Stimulated activated effector memory CD8-positive, alpha-beta T cell treated with anti-CD3 and anti-CD28 coated beads, Interleukin-12 subunit alpha, Interleukin-12 subunit beta, amount 100 ng/mL, for 72 hours (primary cell): ENCODE measurements at regions not wholly inside any gene's neighbourhood (a gene's known extent, or its start where the extent isn't known, plus 50 kb on each side); places are given as distances from the start of the nearest gene placed in this dataset.

Source experiments
- ATAC-seq: fragments of 150-1000 bp; cut with Tn5 transposase; 2 replicates; pipeline ENCODE4 v1.10.0; 2021
- DNase-seq, 2 donors: peaks; one replicate each; pipeline ENCODE4 v3.0.0; 2021 to 2022; ENCODE audit warnings: low spot score in 2 of 2
- H3K27ac Mint-ChIP-seq: one replicate; pipeline ENCODE4 v1.8.0; 2022; ENCODE audit warnings: mild to moderate bottlenecking, mixed read lengths
- H3K36me3 Mint-ChIP-seq: one replicate; pipeline ENCODE4 v1.8.0; 2022; ENCODE audit warnings: mild to moderate bottlenecking, mixed read lengths
- H3K4me1 Mint-ChIP-seq: one replicate; pipeline ENCODE4 v1.8.0; 2022; ENCODE audit warnings: mixed read lengths
- H3K4me3 Mint-ChIP-seq: one replicate; pipeline ENCODE4 v1.8.0; 2022; ENCODE audit warnings: mild to moderate bottlenecking, mixed read lengths
- H3K9me3 Mint-ChIP-seq: one replicate; pipeline ENCODE4 v1.8.0; 2022; ENCODE audit warnings: mixed read lengths

DNA sequence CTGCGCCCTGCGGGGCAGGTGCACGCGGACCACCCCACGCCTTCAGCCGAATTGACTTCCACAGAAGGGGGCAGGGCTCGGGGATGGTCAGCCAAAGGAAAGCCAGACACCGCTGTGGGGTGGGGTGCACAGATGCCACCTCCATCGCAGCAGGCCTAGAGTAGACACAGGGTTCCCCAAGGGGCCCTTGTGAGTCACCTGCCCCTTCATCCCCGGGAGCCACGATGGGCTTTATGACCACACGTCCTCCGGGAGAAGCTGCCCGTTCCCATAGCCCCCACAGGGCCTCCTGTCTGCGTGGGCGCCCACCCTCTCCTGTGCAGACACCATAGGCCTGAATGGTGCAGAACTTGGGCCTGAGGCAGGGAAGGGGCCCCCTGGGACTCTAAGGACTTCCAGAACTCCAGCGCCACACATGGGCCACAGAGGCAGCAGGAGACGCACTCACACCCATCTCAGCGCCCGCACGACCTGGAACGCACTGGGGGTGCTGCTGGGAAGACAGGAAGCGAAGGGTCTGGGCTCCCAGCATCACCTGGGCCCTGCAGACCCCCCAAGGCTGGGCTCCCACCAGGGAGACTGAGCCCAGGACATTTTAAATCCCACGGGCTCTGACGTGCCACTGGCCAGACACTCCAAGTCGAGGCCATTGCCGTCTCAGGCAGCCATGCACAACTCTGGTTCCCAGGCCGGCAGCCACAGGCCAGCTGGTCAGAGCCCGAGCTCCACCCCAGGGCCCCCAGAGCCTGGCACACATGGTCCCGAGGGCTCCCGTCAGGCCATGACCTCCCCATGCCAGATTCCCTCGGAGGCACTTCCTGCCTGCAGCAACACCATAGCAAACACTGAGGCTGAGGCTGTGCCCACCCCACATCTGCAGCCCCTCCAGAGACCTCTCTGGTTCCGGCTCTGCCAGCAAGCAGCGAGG lies 134.2 kb downstream of the DLL1 start:
- DNase-seq (no peak), ATAC-seq (no peak)
- Mint-ChIP-seq H3K4me3 (no peak overlapping the region), H3K27ac (peak overlapping the region; percentile 69), H3K9me3 (no peaks in the 10 kb centered on the region), H3K36me3 (peaks cover 6% of the 10 kb centered on the region), H3K4me1 (no peaks in the 10 kb centered on the region)

DNA sequence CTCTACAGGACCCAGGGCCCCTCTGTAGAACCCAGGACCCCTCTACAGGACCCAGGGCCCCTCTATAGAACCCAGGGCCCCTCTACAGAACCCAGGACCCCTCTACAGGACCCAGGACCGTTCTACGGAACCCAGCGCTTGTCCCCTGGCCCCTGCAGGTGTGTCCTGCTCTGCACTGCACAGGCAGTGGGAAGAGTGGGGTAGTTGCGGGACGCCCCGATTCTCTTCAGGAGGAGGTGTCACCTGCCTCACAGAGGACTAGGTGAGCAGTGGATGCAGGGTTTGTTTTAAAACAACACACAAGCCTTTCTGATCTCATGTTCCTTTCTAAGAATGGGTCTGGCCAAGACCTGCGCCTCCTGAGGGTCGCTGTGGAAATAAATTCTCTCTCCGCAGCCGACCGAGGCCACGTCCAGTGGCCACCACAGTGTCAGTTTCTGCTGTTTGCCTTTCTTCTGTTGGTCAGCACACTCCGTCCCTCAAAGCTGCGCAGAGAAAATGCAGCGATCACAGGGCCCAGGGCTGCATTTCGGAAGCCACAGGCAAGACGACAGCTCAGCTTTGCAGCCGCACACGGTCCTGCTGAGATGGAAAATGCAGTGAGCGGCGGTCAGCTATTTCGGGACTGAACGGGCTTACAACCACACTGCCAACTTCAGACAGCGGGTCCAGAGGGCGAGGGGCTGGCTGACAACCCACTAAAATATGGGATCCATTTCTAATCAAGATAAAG lies 135.2 kb downstream of the DLL1 start:
- DNase-seq (no peak), ATAC-seq (no peak)
- no peaks in the 10 kb centered on the region for H3K4me1 Mint-ChIP-seq
- no peak overlapping the region for H3K4me3 Mint-ChIP-seq
- no peak overlapping the region for H3K27ac Mint-ChIP-seq
- no peaks in the 10 kb centered on the region for H3K9me3 Mint-ChIP-seq
- H3K36me3 Mint-ChIP-seq, result no peaks in the 10 kb centered on the region

DNA sequence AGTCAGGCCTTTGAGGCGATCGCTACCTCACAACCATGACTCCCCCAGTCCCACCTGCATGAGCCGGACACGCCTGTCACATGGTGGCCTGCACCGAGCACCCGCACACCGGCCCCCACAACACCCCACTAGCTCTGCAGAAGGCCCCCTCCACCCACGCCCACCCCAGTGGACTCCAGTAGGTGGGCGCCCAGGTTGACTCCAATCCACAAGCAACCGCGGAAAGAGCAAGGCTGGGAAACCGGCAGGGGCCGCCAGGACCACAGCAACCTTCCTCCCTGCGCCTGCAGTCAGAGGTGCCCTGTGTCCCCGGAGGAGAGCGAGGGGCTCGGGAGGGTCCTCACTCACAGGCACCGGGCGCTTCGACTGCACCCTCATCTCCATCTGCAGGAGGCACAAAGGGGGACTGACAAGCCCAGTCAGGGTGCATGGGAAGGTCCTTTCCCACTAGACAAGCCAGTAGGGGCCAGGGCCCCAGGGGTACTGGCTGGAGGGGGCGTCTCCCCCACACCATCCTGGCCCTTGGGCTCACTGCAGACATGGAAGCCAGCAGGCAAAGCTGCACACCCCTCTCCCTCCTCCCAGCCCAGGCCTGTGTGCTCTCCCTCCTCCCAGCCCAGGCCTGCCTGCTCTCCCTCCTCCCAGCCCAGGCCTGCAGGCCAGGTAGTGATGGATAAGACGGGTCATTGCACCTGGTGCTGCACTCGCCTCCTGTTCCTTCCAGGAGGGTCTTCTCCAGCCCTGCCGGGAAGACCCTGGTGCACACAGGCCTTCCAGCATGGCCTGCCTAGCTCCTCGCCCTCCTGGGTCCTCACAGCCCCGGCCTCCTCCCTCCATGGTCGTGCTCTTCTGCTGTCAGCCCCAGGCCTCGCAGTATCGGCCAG lies 137.2 kb downstream of the DLL1 start:
- Mint-ChIP-seq H3K27ac (peak overlapping the region; percentile 37), H3K4me3 (no peak overlapping the region), H3K4me1 (peaks cover 17% of the 10 kb centered on the region), H3K36me3 (peaks cover 3% of the 10 kb centered on the region), H3K9me3 (no peaks in the 10 kb centered on the region)
- ATAC-seq (no peak), DNase-seq (no peak)

DNA sequence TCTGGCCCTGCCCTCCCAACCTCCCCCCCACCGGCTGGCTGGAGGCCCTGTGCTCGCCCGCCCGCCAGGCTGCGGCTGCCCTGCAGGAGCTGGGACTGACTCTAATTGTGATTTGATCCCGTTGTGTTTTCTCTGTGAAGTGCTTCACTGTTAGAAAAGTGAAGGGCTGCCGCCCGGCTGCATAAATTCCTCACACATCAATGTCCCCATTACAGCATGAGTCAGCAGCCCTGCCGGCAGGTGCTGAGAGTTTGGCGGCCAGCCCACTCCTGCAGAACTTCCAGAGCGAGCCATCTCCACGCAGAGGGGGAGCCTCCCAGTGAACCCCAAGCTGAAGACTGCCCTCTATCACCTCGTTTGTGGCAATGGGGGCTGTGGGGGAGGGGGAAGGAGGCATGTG lies 137.9 kb downstream of the DLL1 start:
- Mint-ChIP-seq H3K9me3 (no peaks in the 10 kb centered on the region), H3K4me1 (peaks cover 24% of the 10 kb centered on the region), H3K4me3 (no peak overlapping the region), H3K36me3 (peaks cover 10% of the 10 kb centered on the region), H3K27ac (peak overlapping the region; percentile 37)
- no peak for DNase-seq
- no peak for ATAC-seq

DNA sequence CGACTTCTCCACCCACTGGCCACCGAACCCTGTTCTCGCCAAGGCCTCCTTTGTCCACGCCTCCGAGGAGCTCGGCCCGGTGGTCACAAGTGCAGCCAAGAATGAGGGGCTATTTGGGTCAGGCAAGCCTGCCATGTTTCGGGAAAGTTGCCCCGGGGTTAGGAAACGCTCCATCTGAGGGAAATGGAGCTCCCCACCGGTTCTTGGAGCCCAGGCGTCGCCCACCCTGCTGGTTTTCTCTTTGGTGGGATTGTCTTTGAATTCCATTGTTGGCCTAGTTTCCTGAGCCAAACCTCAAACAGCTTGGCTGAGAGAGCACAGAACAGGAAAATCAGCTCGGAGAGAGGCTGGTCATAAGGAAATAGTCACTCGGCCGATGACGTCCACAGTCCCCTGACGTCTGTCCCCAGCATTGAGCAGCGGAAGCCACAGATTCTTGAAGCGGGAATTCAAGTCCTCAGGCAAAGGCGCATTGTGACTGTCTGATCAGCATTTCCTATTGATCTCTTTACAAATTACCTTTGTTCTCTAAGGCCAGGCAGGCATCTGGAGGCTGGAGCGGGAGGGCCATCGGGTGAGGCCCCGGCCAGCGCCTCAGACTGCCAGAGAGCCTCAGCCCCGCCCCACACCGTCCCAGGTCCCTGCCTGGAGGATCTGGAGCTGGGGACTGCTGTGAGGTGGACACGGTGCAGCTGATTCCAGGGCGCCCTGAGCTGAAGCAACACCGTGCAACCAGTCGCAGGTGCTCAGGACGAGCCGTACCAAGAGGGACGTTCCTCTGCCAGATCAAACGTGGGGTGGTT lies 138.6 kb downstream of the DLL1 start:
- H3K9me3 Mint-ChIP-seq, result no peaks in the 10 kb centered on the region
- no peak overlapping the region for H3K4me3 Mint-ChIP-seq
- H3K36me3 Mint-ChIP-seq, result peaks cover 16% of the 10 kb centered on the region
- ATAC-seq (no peak), DNase-seq (no peak)
- peaks cover 31% of the 10 kb centered on the region for H3K4me1 Mint-ChIP-seq
- H3K27ac Mint-ChIP-seq, result peak overlapping the region; percentile 23

DNA sequence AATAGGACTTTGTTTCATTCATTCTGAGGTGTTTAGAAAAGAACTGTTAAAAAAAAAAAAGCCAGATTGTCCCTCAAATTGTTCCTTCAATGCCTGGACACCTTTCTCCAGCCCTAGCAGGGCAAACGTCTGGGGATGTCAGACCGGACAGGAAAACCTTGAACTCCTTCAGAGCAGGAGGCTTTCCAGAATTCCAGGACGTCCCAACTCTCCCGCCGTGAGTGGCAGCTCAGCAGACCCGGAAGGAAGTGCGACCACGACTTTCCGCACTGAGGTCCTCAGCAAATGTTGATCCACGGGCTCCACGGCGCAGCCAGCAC lies 139.1 kb downstream of the DLL1 start:
- ATAC-seq (no peak), DNase-seq (no peak)
- peaks cover 36% of the 10 kb centered on the region for H3K4me1 Mint-ChIP-seq
- peak overlapping the region; percentile 23 for H3K27ac Mint-ChIP-seq
- peaks cover 22% of the 10 kb centered on the region for H3K36me3 Mint-ChIP-seq
- no peaks in the 10 kb centered on the region for H3K9me3 Mint-ChIP-seq
- no peak overlapping the region for H3K4me3 Mint-ChIP-seq

DNA sequence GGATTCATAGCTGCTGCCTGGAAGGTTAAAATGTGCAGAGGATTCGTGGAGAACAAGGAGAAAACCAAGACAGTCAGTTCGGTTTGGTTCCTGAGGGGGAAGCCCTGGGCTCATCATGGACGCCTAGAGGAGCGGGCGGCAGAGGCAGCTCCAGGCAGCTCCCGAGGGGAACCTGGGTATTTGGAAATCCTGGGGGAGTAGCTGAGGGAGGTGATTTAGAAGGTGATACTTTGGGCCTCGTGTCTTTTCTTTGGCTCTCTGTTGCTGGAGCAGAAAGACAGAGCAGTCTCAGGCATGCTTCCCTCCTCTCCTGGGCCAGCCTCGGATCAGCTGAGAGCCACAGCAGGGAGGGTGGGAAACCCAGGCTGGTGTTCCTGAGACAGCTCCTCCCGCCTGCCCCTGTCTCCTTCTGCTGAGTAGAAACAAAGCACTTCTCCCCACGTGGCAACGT lies 139.5 kb downstream of the DLL1 start:
- no peak overlapping the region for H3K4me3 Mint-ChIP-seq
- DNase-seq (no peak), ATAC-seq (no peak)
- peaks cover 26% of the 10 kb centered on the region for H3K36me3 Mint-ChIP-seq
- H3K9me3 Mint-ChIP-seq, result no peaks in the 10 kb centered on the region
- H3K4me1 Mint-ChIP-seq, result peaks cover 40% of the 10 kb centered on the region
- no peak overlapping the region for H3K27ac Mint-ChIP-seq

DNA sequence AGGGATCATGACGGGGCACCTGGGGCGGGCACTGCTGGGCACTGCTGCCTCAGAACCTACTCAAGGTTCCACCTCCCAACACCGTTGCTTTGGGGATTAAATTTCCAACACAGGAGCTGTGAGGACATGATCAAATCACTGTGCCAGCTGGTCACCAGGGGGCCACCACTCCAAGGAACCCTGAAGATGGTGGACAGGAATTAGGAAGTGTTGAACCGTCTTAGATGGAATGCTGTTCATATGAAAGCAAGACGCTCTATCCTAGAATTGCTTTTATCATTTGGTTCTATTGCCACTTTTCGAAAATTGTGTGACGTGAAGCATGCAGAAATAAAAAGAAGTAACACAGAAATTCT lies 140.3 kb downstream of the DLL1 start:
- no peak overlapping the region for H3K4me3 Mint-ChIP-seq
- peaks cover 47% of the 10 kb centered on the region for H3K4me1 Mint-ChIP-seq
- no peak for ATAC-seq
- DNase-seq, result no peak
- no peak overlapping the region for H3K27ac Mint-ChIP-seq
- peaks cover 34% of the 10 kb centered on the region for H3K36me3 Mint-ChIP-seq
- peaks cover 3% of the 10 kb centered on the region for H3K9me3 Mint-ChIP-seq

DNA sequence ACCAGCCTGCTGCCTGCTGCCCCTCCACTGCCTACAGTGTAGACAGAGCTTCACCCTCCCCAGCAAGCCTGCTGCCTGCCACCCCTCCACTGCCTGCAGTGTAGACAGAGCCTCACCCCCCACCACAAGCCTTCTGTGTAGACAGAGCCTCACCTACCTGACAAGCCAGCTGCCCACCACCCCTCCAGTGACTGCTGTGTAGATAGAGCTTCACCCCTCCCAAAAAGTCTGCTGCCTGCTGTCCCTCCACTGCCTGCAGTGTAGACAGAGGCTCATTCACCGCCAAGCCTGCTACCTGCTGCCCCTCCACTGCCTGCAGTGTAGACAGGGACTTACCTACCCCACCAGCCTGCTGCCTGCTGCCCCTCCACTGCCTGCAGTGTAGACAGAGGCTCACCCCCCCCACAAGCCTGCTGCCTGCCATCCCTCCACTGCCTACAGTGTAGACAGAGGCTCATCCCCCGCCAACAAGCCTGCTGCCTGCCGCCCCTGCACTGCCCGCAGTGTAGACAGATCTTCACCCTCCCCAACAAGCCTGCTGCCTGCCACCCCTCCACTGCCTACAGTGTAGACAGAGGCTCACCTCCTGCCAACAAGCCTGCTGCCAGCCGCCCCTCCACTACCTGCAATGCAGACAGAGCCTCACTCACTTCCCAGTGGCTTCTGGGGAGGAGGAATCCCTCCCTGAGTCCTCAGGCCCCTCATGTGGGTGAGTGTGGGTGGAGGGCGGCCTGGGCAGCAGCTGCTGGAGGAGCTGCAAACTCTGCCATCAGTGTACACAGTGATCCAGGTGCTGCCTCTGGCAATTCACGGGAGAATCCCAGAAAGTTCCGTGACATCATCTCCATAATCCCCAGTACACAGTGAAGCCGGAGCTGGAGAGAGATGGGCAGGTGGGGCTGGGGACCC lies 140.9 kb downstream of the DLL1 start:
- DNase-seq (no peak), ATAC-seq (no peak)
- H3K9me3 Mint-ChIP-seq, result peaks cover 6% of the 10 kb centered on the region
- H3K4me3 Mint-ChIP-seq, result peak overlapping the region; percentile 81
- H3K36me3 Mint-ChIP-seq, result peaks cover 38% of the 10 kb centered on the region
- H3K27ac Mint-ChIP-seq, result peak overlapping the region; percentile 99
- peaks cover 53% of the 10 kb centered on the region for H3K4me1 Mint-ChIP-seq

DNA sequence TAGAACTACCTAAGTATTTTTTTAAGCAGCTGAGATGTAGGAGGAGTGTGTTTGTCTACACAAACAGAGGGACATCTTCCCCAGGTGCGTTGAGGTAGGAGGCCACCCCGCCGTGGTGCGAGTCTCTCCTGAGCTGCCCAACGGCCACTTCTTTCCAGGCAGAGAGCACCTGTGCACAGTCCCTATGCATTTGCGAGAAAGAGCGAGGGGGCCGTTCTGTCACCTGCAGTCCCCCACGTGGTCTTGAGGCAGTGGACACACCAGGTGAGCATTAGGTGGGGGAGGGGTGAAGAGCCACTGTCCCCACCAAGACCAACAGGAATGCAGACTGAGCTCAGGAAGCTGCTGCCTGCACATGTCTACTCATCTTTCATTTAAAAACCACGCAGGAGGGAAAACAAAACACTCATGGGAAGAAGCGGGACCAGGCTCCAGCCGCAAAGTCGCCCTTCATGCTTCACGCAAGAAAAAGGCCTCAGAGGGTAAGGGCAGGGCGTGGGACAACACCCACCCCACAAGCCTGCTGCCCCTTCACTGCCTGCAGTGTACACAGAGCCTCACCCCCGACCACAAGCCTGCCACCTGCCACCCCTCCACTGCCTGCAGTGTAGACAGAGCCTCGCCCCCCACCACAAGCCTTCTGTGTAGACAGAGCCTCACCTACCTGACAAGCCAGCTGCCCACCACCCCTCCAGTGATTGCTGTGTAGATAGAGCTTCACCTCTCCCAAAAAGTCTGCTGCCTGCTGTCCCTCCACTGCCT lies 142.0 kb downstream of the DLL1 start:
- no peak for DNase-seq
- H3K4me1 Mint-ChIP-seq, result peaks cover 61% of the 10 kb centered on the region
- H3K4me3 Mint-ChIP-seq, result peak overlapping the region; percentile 81
- H3K36me3 Mint-ChIP-seq, result peaks cover 38% of the 10 kb centered on the region
- H3K9me3 Mint-ChIP-seq, result peaks cover 12% of the 10 kb centered on the region
- peak overlapping the region; percentile 99 for H3K27ac Mint-ChIP-seq
- no peak for ATAC-seq

DNA sequence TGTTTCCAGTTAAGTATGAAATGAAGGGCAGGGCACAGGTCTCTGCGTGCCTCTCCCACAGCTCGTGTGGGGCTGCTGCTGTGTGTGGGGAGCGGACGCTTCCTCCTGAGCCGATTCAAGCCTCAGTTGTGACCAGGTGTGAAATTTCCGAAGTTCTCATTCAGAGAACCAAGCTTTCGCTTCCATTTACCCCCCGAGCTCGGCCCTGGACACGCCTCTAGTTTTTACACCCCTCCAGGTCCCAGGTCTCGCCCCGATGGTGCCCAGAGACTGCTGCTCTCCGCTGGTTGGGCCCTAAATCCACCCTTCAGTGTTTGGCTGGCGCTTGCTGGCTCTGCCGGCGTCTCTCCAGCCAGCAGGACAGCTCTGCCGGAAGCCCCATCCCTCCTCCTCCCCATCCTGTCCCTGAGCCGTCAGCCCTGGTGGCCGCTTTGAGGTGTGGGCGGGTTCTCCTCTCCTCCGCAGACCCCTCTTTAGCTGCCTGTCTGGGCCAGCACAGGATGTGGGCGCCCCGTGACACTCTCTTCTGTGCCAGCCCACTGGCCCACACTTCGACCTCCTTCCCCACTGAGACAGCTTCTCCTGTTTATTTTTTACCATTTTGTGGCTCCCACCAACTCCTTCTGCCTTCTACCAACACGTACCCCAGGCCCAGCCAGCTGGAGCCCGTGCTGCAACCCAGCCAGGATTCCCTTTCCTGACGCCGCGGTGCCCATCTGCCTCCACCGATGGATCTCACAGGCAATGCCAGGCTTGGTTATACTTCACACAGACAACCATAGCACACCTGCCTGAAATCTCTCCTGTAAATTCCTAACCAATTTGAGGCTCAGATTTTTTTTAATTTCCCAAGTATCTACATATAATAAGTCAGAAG lies 142.8 kb downstream of the DLL1 start:
- Mint-ChIP-seq H3K27ac (peak overlapping the region; percentile 99), H3K36me3 (peaks cover 38% of the 10 kb centered on the region), H3K9me3 (peaks cover 12% of the 10 kb centered on the region), H3K4me1 (peaks cover 61% of the 10 kb centered on the region), H3K4me3 (peak overlapping the region; percentile 81)
- ATAC-seq (peak; percentile 89), DNase-seq (peak; percentile 56 to 87)

DNA sequence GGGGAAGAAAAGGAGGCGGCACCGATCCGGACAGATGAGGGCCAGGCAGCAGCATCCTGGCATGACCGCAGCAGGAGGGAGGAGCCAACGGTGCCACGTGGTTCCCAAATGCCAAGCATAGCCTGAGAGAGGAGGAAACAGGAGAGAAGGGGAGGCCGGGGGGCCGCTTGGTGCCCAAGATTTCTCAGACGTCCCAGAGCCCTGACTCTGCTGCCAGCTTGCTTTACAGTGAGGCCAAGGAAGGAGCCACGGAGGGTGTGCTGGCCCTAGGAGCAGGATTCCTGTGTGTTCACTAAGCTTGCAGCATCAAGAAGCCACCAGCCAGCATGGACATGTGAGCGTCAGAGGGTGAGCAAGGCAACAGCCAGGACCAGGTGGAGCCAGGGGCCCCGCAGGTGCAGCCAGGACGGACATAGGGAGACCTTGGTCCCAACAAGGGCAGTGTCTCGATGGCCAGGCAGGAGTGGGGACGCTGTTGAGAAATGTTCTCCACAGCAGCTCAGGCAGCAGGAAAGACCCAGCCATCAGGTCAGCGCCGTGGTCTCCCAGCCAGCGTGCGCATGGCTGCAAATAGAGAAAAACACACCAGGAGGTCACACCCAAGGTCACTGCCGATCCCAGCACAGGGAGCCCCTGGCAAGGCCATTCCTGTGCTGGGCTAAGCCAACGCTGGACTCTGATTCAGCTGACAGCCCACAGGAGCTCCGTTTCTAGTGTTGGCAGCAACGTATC lies 143.7 kb downstream of the DLL1 start:
- H3K4me1 Mint-ChIP-seq, result peaks cover 61% of the 10 kb centered on the region
- peak in 1 of 2 donors; percentile 58 for DNase-seq
- H3K9me3 Mint-ChIP-seq, result peaks cover 12% of the 10 kb centered on the region
- no peak for ATAC-seq
- peaks cover 38% of the 10 kb centered on the region for H3K36me3 Mint-ChIP-seq
- peak overlapping the region; percentile 99 for H3K27ac Mint-ChIP-seq
- peak overlapping the region; percentile 81 for H3K4me3 Mint-ChIP-seq
